ENCODE measurements at regions not wholly inside any gene's neighbourhood (a gene's known extent, or its start where the extent isn't known, plus 50 kb on each side); places are given as distances from the start of the nearest gene placed in this dataset.

GRCh38 chr5:107134931-107135330, 535.8 kb downstream of the EFNA5 start:
- TF ChIP-seq, protein P1, sequence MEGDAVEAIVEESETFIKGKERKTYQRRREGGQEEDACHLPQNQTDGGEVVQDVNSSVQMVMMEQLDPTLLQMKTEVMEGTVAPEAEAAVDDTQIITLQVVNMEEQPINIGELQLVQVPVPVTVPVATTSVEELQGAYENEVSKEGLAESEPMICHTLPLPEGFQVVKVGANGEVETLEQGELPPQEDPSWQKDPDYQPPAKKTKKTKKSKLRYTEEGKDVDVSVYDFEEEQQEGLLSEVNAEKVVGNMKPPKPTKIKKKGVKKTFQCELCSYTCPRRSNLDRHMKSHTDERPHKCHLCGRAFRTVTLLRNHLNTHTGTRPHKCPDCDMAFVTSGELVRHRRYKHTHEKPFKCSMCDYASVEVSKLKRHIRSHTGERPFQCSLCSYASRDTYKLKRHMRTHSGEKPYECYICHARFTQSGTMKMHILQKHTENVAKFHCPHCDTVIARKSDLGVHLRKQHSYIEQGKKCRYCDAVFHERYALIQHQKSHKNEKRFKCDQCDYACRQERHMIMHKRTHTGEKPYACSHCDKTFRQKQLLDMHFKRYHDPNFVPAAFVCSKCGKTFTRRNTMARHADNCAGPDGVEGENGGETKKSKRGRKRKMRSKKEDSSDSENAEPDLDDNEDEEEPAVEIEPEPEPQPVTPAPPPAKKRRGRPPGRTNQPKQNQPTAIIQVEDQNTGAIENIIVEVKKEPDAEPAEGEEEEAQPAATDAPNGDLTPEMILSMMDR (IDR thresholded peaks at IDR 0.05), result no peak
- TF ChIP-seq EP300 (IDR thresholded peaks at IDR 0.05), result no peak
- TF ChIP-seq POLR2AphosphoS5 (IDR thresholded peaks at IDR 0.05), result no peak
